Stimulated activated memory B cell treated with anti-CD40 and anti-IgM and Interleukin-4, amounts not matched to agents 10 μg/mL and 1 μg/mL and 100 μg/mL, for 72 hours (primary cell): ENCODE measurements at regions not wholly inside any gene's neighbourhood (a gene's known extent, or its start where the extent isn't known, plus 50 kb on each side); places are given as distances from the start of the nearest gene placed in this dataset.

Experiments used
- ATAC-seq: fragments of 150-1000 bp; cut with Tn5 transposase; 2 replicates; pipeline ENCODE4 v1.10.0; 2021
- H3K27ac Mint-ChIP-seq: one replicate; pipeline ENCODE4 v1.8.0; 2022; ENCODE audit warnings: mild to moderate bottlenecking, mixed read lengths
- H3K27me3 Mint-ChIP-seq: one replicate; pipeline ENCODE4 v1.8.0; 2022; ENCODE audit warnings: mixed read lengths
- H3K36me3 Mint-ChIP-seq: one replicate; pipeline ENCODE4 v1.8.0; 2022; ENCODE audit warnings: mixed read lengths
- H3K4me1 Mint-ChIP-seq: one replicate; pipeline ENCODE4 v1.8.0; 2022; ENCODE audit warnings: mixed read lengths
- H3K4me3 Mint-ChIP-seq: one replicate; pipeline ENCODE4 v1.8.0; 2022; ENCODE audit warnings: mild to moderate bottlenecking, moderate library complexity, mixed read lengths
- H3K9me3 Mint-ChIP-seq: one replicate; pipeline ENCODE4 v1.8.0; 2022; ENCODE audit warnings: mixed read lengths

DNA sequence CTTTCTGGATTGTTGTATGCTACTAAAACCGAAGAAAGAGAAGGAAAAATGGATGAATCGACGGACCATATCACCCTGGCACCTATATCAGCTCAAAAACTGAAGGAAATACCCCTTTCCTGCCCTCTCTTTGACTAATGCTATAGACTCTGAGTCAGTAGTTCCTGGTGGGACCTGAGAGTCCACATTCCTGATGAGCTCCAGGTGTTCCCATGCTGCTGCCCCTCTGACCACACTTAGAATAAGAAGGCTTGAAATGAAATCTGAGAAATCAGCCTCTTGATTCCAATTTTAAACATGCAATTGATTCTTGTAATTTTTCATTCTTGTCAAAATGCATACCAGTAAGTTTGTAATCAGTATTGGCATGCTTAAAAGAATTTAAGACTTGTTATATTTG lies 75.2 kb downstream of the PRL start:
- Mint-ChIP-seq H3K9me3 (peaks cover 7% of the 10 kb centered on the region), H3K4me3 (no peak overlapping the region), H3K27me3 (no peaks in the 10 kb centered on the region), H3K36me3 (no peaks in the 10 kb centered on the region), H3K27ac (no peak overlapping the region), H3K4me1 (no peaks in the 10 kb centered on the region)
- ATAC-seq: no peak

DNA sequence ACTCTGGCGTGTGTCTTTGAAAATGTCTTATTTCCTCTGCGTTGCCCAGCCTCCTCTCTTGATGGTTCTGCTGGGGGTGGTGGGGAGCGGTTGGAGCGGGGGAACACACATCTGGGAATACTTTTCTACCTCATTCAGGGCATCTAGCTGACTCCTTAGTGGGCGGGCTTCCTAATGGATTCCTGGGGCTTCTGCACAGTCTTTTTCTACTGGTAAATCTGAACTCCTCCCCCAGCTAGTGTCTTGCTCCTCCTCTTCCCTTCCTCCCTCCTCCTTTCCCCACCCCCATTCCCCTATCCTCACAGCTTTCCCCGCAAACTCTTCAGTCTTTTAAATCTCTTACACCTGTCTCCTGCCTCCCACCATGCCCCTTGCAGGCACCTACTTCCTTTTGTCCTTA lies 74.4 kb downstream of the PRL start:
- Mint-ChIP-seq H3K4me3 (no peak overlapping the region), H3K27ac (no peak overlapping the region), H3K9me3 (peaks cover 7% of the 10 kb centered on the region), H3K4me1 (no peaks in the 10 kb centered on the region), H3K36me3 (no peaks in the 10 kb centered on the region), H3K27me3 (no peaks in the 10 kb centered on the region)
- no peak for ATAC-seq

DNA sequence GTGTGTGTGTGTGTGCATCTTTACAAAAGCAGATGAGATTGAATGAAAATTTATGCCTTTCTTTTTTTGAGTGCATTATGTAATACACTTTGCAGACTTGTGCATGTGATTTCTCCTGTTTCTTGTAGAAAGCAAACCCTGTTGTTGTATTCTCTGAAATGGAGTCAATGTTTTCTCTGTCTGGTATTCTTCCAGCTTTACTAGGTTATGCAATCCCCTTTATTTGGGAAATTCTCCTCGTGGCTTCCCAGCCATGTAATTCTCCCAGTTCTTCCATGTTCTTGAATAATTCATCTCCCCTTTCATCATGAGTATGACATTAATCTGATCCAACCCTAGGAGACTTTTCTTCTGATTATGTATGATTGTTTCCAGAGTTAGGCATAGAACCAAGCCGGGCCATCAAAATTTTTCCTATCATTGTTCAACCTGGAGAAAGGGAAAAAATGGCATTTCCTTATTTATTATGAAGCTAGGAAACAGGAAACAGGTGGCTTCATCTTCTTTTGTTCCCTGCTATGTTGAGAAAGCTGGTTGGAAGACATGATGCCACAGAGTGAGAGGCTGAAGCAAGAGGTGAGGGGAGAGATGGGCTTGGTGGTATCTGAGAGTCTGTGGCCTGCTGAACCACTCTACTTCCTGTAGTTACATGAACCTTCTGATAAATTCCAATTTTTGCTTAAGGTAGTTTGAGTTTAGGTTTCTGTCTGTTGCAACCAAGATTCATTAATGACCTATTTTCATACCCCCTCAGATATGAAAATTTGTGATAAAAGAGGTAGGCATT lies 68.8 kb downstream of the PRL start:
- no peak overlapping the region for H3K27ac Mint-ChIP-seq
- ATAC-seq: no peak
- H3K9me3 Mint-ChIP-seq: peaks cover 6% of the 10 kb centered on the region
- no peak overlapping the region for H3K4me3 Mint-ChIP-seq
- no peaks in the 10 kb centered on the region for H3K27me3 Mint-ChIP-seq
- H3K4me1 Mint-ChIP-seq: no peaks in the 10 kb centered on the region
- H3K36me3 Mint-ChIP-seq: no peaks in the 10 kb centered on the region

DNA sequence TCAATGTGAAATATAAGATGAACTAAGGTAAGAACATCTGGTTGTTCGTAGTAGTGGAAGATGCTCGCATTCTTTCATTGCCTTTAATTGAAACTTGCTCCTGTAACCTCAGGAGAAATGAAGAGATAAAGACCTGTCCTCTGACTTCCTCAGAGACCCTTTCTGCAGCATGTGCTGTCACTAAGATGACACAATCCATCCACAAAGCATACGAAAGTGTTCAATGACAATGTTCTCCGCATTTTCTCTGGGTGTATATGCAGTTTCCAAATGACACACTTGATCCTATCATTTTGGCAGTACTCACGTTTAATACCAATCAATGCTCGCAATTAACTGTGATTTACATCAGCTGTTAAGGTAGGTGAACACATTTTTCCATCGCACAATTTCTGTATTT lies 65.8 kb downstream of the PRL start:
- H3K4me1 Mint-ChIP-seq: no peaks in the 10 kb centered on the region
- no peak for ATAC-seq
- no peaks in the 10 kb centered on the region for H3K36me3 Mint-ChIP-seq
- no peak overlapping the region for H3K4me3 Mint-ChIP-seq
- no peak overlapping the region for H3K27ac Mint-ChIP-seq
- H3K27me3 Mint-ChIP-seq: no peaks in the 10 kb centered on the region
- H3K9me3 Mint-ChIP-seq: peaks cover 13% of the 10 kb centered on the region

DNA sequence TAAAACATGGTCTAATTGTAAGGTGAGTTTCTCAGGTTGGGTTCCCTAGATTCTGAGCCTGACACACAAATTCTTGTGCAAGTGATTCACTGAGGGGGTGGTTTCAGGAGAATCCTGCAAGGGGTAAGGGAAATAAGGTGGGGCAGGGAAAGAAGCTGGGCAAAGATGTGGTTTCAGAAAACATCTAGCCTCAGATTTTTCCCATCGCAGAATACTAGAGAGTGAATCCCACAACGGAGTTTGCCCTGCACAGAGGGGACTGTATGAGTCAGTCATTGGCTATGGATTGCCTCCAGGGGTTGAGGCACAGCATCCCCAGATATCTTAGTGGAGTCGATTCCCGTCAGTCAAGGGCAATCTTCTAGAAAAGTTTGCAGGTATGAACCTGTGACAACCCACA lies 65.2 kb downstream of the PRL start:
- Mint-ChIP-seq H3K4me1 (no peaks in the 10 kb centered on the region), H3K4me3 (no peak overlapping the region), H3K36me3 (no peaks in the 10 kb centered on the region), H3K9me3 (peaks cover 16% of the 10 kb centered on the region), H3K27me3 (no peaks in the 10 kb centered on the region), H3K27ac (no peak overlapping the region)
- ATAC-seq: no peak

DNA sequence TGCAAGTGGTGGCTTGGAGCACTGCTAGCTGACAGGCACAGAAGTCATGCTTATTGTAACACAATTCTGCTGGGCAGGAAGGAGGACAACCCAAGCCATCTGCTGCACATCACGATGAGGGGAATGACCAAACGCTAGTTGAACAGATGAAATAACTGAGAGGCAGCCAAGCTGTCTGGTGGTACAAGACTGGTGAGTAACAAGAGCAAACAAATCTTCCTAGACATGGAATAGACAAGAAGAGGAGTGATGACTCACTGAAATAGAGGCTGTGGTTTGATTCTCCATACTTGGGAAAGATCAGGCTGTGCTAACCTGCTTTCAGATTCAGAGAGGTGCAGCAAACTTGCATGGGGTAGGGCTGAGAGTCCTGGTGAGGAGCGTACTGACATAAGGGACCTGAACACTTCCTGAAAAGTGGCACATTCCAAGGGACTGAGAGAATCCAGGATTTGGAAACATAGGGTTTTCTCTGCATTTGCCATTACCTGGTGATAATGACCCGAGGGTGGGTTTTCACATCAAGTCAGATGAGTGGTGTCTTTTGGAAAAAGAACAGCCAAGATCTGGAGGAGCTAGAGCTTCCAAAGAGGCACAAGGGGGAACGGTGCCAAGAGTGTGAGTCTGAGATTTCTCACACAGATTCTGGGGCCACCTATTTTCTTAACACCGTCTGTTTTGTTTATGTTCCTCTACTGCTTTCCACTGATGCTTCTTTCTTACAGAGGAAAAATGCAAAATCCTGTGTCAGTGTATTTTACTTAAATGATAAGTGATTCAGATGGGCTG lies 60.0 kb downstream of the PRL start:
- H3K4me1 Mint-ChIP-seq: no peaks in the 10 kb centered on the region
- peaks cover 16% of the 10 kb centered on the region for H3K9me3 Mint-ChIP-seq
- no peak overlapping the region for H3K27ac Mint-ChIP-seq
- no peaks in the 10 kb centered on the region for H3K27me3 Mint-ChIP-seq
- H3K4me3 Mint-ChIP-seq: no peak overlapping the region
- H3K36me3 Mint-ChIP-seq: no peaks in the 10 kb centered on the region
- no peak for ATAC-seq
